ENCODE measurements at regions not wholly inside any gene's neighbourhood (a gene's known extent, or its start where the extent isn't known, plus 50 kb on each side); places are given as distances from the start of the nearest gene placed in this dataset.

DNA sequence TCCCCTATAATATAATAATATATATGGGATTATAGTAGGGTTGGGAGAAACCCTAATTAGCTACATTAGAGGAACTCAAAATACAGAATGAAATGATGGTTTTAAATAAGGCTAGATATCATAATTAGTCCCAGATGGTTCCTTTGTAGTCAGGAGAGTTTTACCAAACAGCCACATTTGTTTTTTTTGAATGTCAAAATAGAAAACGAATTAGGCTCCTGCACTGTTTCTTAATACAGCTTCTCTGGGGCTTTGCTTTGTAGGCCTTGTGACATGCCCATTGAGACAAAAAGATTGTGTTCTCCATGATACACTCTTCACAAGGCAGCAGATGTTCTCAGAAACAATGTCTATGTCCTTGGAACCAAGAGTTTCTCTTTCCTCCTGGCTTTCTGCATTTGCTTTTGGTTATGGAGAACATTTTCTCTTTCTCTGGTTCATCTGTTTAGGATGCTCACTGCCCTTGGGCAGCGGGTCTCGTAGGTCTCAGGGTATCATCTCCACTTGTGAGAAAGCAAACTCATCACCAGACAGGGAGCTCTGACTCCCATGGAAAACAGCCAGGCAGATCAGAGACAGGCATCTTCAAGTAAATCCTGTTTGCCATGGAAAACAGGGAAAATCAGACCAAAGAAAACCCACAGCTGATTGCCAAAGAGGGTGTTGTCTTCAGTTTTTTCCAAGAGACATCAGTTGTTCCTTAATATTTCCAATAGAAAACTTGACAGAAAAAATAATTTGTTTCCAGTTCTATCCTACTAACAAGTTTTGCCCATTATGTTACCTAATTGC, 54.1 kb upstream of the RPS23 start:
- TF ChIP-seq, protein P1, sequence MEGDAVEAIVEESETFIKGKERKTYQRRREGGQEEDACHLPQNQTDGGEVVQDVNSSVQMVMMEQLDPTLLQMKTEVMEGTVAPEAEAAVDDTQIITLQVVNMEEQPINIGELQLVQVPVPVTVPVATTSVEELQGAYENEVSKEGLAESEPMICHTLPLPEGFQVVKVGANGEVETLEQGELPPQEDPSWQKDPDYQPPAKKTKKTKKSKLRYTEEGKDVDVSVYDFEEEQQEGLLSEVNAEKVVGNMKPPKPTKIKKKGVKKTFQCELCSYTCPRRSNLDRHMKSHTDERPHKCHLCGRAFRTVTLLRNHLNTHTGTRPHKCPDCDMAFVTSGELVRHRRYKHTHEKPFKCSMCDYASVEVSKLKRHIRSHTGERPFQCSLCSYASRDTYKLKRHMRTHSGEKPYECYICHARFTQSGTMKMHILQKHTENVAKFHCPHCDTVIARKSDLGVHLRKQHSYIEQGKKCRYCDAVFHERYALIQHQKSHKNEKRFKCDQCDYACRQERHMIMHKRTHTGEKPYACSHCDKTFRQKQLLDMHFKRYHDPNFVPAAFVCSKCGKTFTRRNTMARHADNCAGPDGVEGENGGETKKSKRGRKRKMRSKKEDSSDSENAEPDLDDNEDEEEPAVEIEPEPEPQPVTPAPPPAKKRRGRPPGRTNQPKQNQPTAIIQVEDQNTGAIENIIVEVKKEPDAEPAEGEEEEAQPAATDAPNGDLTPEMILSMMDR (IDR thresholded peaks at IDR 0.05), result no peak
- no peak for TF ChIP-seq POLR2AphosphoS5 (IDR thresholded peaks at IDR 0.05)
